A549 (cell line): ENCODE measurements at regions not wholly inside any gene's neighbourhood (a gene's known extent, or its start where the extent isn't known, plus 50 kb on each side); places are given as distances from the start of the nearest gene placed in this dataset.

Experiments
- EP300 ChIP-seq, 2 experiments: fragments of >200 bp; sonication (Bioruptor Twin); formaldehyde crosslinking; IDR thresholded peaks; 2 replicates in 1 of 2; 3 replicates in 1 of 2; pipeline ENCODE4 v1.6.1; 2016 to 2017
- MAZ ChIP-seq: fragments of 150-350 bp; IDR thresholded peaks from 2 replicates; pipeline ENCODE4 v1.6.1; 2014; ENCODE audit warnings: antibody characterized with exemption, low read depth, low read length, borderline replicate concordance
- POLR2A ChIP-seq: IDR thresholded peaks from 2 replicates; pipeline ENCODE4 v1.6.1; 2012; ENCODE audit warnings: mild to moderate bottlenecking, low read length
- TP53 ChIP-seq: fragments of 250-450 bp; sonication (Bioruptor Pico); IDR thresholded peaks from 2 replicates; pipeline ENCODE4 v1.5.0; 2021; ENCODE audit warnings: mild to moderate bottlenecking, moderate library complexity
- TF ChIP-seq, protein P1 (sequence below): fragments of >200 bp; sonication (Bioruptor Twin); formaldehyde crosslinking; IDR thresholded peaks from 3 replicates; pipeline ENCODE4 v1.5.1; 2016
- TF ChIP-seq, protein P2 (sequence below): fragments of 200-600 bp; sonication (generic); IDR thresholded peaks from 2 replicates; pipeline ENCODE4 v1.6.1; 2016; ENCODE audit warnings: antibody characterized with exemption, mild to moderate bottlenecking, moderate library complexity

DNA sequence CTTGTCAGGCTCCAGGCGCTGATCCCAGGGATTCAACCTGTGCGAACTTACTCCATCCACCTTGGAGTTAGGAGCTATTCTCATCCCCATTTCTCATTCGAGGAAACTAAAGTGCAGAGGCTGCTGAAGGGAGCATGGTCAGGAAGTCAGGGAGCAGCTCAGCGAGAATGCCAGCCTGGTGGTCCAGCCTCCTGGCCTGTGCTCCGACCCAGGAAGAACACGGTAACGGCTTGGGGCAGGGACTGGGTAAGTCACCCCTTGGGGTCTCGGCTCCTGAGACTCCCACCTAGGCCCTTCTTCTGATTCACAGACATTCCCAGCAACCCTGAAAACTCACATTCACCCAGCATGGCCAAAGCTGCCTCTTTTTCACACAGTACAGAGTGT is 132.8 kb downstream of the CRYBB2 start:
- TF ChIP-seq, protein P1, sequence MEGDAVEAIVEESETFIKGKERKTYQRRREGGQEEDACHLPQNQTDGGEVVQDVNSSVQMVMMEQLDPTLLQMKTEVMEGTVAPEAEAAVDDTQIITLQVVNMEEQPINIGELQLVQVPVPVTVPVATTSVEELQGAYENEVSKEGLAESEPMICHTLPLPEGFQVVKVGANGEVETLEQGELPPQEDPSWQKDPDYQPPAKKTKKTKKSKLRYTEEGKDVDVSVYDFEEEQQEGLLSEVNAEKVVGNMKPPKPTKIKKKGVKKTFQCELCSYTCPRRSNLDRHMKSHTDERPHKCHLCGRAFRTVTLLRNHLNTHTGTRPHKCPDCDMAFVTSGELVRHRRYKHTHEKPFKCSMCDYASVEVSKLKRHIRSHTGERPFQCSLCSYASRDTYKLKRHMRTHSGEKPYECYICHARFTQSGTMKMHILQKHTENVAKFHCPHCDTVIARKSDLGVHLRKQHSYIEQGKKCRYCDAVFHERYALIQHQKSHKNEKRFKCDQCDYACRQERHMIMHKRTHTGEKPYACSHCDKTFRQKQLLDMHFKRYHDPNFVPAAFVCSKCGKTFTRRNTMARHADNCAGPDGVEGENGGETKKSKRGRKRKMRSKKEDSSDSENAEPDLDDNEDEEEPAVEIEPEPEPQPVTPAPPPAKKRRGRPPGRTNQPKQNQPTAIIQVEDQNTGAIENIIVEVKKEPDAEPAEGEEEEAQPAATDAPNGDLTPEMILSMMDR = no peak
- TF ChIP-seq TP53 (CRISPR knock-in tag) (no peak), EP300 (IDR thresholded peaks at IDR 0.05) (no peak), MAZ (no peak), POLR2A (no peak)
- TF ChIP-seq, protein P2, sequence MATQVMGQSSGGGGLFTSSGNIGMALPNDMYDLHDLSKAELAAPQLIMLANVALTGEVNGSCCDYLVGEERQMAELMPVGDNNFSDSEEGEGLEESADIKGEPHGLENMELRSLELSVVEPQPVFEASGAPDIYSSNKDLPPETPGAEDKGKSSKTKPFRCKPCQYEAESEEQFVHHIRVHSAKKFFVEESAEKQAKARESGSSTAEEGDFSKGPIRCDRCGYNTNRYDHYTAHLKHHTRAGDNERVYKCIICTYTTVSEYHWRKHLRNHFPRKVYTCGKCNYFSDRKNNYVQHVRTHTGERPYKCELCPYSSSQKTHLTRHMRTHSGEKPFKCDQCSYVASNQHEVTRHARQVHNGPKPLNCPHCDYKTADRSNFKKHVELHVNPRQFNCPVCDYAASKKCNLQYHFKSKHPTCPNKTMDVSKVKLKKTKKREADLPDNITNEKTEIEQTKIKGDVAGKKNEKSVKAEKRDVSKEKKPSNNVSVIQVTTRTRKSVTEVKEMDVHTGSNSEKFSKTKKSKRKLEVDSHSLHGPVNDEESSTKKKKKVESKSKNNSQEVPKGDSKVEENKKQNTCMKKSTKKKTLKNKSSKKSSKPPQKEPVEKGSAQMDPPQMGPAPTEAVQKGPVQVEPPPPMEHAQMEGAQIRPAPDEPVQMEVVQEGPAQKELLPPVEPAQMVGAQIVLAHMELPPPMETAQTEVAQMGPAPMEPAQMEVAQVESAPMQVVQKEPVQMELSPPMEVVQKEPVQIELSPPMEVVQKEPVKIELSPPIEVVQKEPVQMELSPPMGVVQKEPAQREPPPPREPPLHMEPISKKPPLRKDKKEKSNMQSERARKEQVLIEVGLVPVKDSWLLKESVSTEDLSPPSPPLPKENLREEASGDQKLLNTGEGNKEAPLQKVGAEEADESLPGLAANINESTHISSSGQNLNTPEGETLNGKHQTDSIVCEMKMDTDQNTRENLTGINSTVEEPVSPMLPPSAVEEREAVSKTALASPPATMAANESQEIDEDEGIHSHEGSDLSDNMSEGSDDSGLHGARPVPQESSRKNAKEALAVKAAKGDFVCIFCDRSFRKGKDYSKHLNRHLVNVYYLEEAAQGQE = no peak
